ENCODE measurements at regions not wholly inside any gene's neighbourhood (a gene's known extent, or its start where the extent isn't known, plus 50 kb on each side); places are given as distances from the start of the nearest gene placed in this dataset.

- TF ChIP-seq, protein P1, sequence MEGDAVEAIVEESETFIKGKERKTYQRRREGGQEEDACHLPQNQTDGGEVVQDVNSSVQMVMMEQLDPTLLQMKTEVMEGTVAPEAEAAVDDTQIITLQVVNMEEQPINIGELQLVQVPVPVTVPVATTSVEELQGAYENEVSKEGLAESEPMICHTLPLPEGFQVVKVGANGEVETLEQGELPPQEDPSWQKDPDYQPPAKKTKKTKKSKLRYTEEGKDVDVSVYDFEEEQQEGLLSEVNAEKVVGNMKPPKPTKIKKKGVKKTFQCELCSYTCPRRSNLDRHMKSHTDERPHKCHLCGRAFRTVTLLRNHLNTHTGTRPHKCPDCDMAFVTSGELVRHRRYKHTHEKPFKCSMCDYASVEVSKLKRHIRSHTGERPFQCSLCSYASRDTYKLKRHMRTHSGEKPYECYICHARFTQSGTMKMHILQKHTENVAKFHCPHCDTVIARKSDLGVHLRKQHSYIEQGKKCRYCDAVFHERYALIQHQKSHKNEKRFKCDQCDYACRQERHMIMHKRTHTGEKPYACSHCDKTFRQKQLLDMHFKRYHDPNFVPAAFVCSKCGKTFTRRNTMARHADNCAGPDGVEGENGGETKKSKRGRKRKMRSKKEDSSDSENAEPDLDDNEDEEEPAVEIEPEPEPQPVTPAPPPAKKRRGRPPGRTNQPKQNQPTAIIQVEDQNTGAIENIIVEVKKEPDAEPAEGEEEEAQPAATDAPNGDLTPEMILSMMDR (IDR thresholded peaks at IDR 0.05; ENCODE audit: borderline replicate concordance), result no peak
- Histone ChIP-seq H3K4me1 (no peaks in the 10 kb centered on the region), H3K36me3 (no peaks in the 10 kb centered on the region), H3K27me3 (ENCODE audit: low read depth) (no peaks in the 10 kb centered on the region), H3K4me3 (no peak overlapping the region), H3K27ac (replicated peaks) (no peak overlapping the region), H3K9me3 (replicated peaks) (peaks cover 31% of the 10 kb centered on the region)
- intact Hi-C loops (cut with micrococcal nuclease), result no loop called here
- DNase-seq, result no peak
Observed at GRCh38 chr15:95227235-95227634, 995.9 kb downstream of the MCTP2 start.

GRCh38 chr15:95228856-95229555 lies 997.6 kb downstream of the MCTP2 start:
- Histone ChIP-seq H3K27me3 (ENCODE audit: low read depth) (no peaks in the 10 kb centered on the region), H3K9me3 (replicated peaks) (peaks cover 21% of the 10 kb centered on the region), H3K36me3 (no peaks in the 10 kb centered on the region), H3K4me3 (no peak overlapping the region), H3K27ac (replicated peaks) (no peak overlapping the region), H3K4me1 (no peaks in the 10 kb centered on the region)
- intact Hi-C loops (cut with micrococcal nuclease), result no loop called here
- TF ChIP-seq, protein P1 (IDR thresholded peaks at IDR 0.05; ENCODE audit: borderline replicate concordance), result no peak
- no peak for DNase-seq

- Histone ChIP-seq H3K4me3 (no peak overlapping the region), H3K27ac (replicated peaks) (no peak overlapping the region), H3K27me3 (ENCODE audit: low read depth) (no peaks in the 10 kb centered on the region), H3K36me3 (no peaks in the 10 kb centered on the region), H3K9me3 (replicated peaks) (peaks cover 26% of the 10 kb centered on the region), H3K4me1 (no peaks in the 10 kb centered on the region)
- no peak for DNase-seq
- TF ChIP-seq, protein P1 (IDR thresholded peaks at IDR 0.05; ENCODE audit: borderline replicate concordance), result no peak
- intact Hi-C loops (cut with micrococcal nuclease), result no loop called here
Observed at GRCh38 chr15:95235033-95235432, 1003.7 kb downstream of the MCTP2 start.

- intact Hi-C loops (cut with micrococcal nuclease), result no loop called here
- no peak for DNase-seq
- H3K4me3 ChIP-seq, result no peak overlapping the region
- no peak overlapping the region for H3K27ac ChIP-seq (replicated peaks)
- no peaks in the 10 kb centered on the region for H3K27me3 ChIP-seq (ENCODE audit: low read depth)
- H3K4me1 ChIP-seq, result no peaks in the 10 kb centered on the region
- no peaks in the 10 kb centered on the region for H3K36me3 ChIP-seq
- TF ChIP-seq, protein P1 (IDR thresholded peaks at IDR 0.05; ENCODE audit: borderline replicate concordance), result no peak
- no peaks in the 10 kb centered on the region for H3K9me3 ChIP-seq (replicated peaks)
Observed at GRCh38 chr15:95247071-95247984, 1016.0 kb downstream of the MCTP2 start.

- Histone ChIP-seq H3K4me3 (no peak overlapping the region), H3K27me3 (ENCODE audit: low read depth) (no peaks in the 10 kb centered on the region), H3K36me3 (no peaks in the 10 kb centered on the region), H3K4me1 (peaks cover 5% of the 10 kb centered on the region), H3K27ac (replicated peaks) (peak overlapping the region; percentile 3), H3K9me3 (replicated peaks) (no peaks in the 10 kb centered on the region)
- DNase-seq, result no peak
- intact Hi-C loops (cut with micrococcal nuclease), result no loop called here
- TF ChIP-seq, protein P1 (IDR thresholded peaks at IDR 0.05; ENCODE audit: borderline replicate concordance), result no peak
Observed at GRCh38 chr15:95249524-95249923, 1018.2 kb downstream of the MCTP2 start.

Measured in left ventricle myocardium inferior (tissue), 1 donor.